IMR-90 (cell line): ENCODE measurements at regions not wholly inside any gene's neighbourhood (a gene's known extent, or its start where the extent isn't known, plus 50 kb on each side); places are given as distances from the start of the nearest gene placed in this dataset.

Experiments
- CHD1 ChIP-seq: IDR thresholded peaks from 2 replicates; pipeline ENCODE4 v1.6.1; 2012; ENCODE audit warnings: low read depth, low read length, improper control_type of control experiment
- POLR2A ChIP-seq: IDR thresholded peaks from 2 replicates; pipeline ENCODE4 v1.6.1; 2012; ENCODE audit warnings: mild to moderate bottlenecking, low read depth, low read length
- RAD21 ChIP-seq: IDR thresholded peaks from 2 replicates; pipeline ENCODE4 v1.6.1; 2012; ENCODE audit warnings: low read length, improper control_type of control experiment
- TF ChIP-seq, protein P1 (sequence below): conservative IDR thresholded peaks from 2 replicates; pipeline ENCODE4 v1.5.1; 2012; ENCODE audit warnings: mild to moderate bottlenecking, low read depth, low read length, improper control_type of control experiment

DNA sequence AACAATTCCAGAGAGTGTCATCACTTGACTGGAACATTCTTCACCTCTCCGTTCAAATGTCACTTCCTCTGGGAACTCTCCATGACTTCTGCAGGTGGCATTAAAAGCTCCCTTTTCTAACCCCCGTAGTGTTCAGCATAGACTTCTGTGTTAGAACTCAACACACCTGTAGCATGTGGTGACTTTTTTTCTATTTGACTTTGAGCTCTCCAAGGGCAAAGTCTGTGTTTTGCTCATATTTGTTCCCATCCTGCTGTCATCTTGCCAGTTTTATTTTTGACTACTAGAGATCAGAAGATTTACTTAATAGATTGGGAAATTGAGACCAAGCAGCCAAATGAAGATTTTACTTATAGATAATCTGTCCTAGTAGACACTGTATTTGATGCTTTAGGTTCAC, 367.1 kb downstream of the INSC start:
- TF ChIP-seq RAD21 = no peak
- TF ChIP-seq, protein P1, sequence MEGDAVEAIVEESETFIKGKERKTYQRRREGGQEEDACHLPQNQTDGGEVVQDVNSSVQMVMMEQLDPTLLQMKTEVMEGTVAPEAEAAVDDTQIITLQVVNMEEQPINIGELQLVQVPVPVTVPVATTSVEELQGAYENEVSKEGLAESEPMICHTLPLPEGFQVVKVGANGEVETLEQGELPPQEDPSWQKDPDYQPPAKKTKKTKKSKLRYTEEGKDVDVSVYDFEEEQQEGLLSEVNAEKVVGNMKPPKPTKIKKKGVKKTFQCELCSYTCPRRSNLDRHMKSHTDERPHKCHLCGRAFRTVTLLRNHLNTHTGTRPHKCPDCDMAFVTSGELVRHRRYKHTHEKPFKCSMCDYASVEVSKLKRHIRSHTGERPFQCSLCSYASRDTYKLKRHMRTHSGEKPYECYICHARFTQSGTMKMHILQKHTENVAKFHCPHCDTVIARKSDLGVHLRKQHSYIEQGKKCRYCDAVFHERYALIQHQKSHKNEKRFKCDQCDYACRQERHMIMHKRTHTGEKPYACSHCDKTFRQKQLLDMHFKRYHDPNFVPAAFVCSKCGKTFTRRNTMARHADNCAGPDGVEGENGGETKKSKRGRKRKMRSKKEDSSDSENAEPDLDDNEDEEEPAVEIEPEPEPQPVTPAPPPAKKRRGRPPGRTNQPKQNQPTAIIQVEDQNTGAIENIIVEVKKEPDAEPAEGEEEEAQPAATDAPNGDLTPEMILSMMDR = no peak
- TF ChIP-seq POLR2A = no peak
- no peak for TF ChIP-seq CHD1
